Keratinocyte (primary cell): ENCODE measurements at regions not wholly inside any gene's neighbourhood (a gene's known extent, or its start where the extent isn't known, plus 50 kb on each side); places are given as distances from the start of the nearest gene placed in this dataset.

Source experiments
- EZH2 ChIP-seq: IDR thresholded peaks from one replicate; pipeline ENCODE4 v1.6.1; 2012; ENCODE audit warnings: inconsistent platforms, mild to moderate bottlenecking, low read length, moderate library complexity
- TF ChIP-seq, protein P1 (sequence below), 3 experiments: IDR thresholded peaks in 1 of 3; conservative IDR thresholded peaks in 1 of 3; optimal IDR thresholded peaks in 1 of 3; 2 replicates in 2 of 3; 3 replicates in 1 of 3; pipeline versions ENCODE3 to v1.5.1; 2011; ENCODE audit warnings: low read length in 3 of 3, mild to moderate bottlenecking in 3 of 3, moderate library complexity in 2 of 3, control low read depth in 1 of 3, inconsistent platforms in 1 of 3; ENCODE audit not compliant: insufficient read depth in 2 of 3; ENCODE audit errors: extremely low read depth in 1 of 3

DNA sequence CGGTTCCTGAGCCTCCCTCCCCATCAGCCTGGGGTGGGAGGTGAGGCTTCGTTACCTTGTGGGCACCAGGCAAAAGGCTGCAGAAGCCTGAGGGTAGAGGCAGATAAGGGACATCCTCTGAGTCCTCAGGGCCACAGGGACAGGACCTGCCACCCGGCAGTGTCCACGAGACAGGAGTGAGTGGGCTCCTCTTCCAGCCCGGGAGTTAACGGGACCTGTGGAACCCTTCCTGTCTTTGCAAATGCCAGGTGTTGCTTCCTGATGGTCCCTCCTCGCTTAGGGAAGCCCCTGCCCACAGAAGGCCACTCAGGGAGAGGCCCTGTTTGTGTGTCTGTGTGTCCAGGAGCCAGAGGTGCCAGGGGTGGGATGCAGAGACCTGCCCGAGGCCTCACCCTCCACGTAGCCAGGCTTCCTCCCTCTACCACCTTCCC is 111.1 kb upstream of the ALDH1A3 start:
- TF ChIP-seq, protein P1, sequence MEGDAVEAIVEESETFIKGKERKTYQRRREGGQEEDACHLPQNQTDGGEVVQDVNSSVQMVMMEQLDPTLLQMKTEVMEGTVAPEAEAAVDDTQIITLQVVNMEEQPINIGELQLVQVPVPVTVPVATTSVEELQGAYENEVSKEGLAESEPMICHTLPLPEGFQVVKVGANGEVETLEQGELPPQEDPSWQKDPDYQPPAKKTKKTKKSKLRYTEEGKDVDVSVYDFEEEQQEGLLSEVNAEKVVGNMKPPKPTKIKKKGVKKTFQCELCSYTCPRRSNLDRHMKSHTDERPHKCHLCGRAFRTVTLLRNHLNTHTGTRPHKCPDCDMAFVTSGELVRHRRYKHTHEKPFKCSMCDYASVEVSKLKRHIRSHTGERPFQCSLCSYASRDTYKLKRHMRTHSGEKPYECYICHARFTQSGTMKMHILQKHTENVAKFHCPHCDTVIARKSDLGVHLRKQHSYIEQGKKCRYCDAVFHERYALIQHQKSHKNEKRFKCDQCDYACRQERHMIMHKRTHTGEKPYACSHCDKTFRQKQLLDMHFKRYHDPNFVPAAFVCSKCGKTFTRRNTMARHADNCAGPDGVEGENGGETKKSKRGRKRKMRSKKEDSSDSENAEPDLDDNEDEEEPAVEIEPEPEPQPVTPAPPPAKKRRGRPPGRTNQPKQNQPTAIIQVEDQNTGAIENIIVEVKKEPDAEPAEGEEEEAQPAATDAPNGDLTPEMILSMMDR (optimal IDR thresholded peaks at IDR 0.05 in 1 of 3, IDR thresholded peaks at IDR 0.05 in 1 of 3, conservative IDR thresholded peaks at IDR 0.05 in 1 of 3; ENCODE audit: extremely low read depth in 1 of 3, insufficient read depth in 2 of 3, low read length in 3 of 3), result no peak
- TF ChIP-seq EZH2, result no peak
